WTC11 (cell line): ENCODE measurements at regions not wholly inside any gene's neighbourhood (a gene's known extent, or its start where the extent isn't known, plus 50 kb on each side); places are given as distances from the start of the nearest gene placed in this dataset.

Source experiments
- CBFB ChIP-seq: sonication (generic); formaldehyde crosslinking; IDR thresholded peaks from 2 replicates; pipeline ENCODE4 v1.8.1; 2022; ENCODE audit warnings: mild to moderate bottlenecking, low read depth, missing genetic modification reagents
- ZNF138 ChIP-seq: sonication (generic); formaldehyde crosslinking; conservative IDR thresholded peaks from 2 replicates; pipeline ENCODE4 v1.8.1; 2022; ENCODE audit warnings: mild to moderate bottlenecking, moderate library complexity, missing genetic modification reagents
- TF ChIP-seq, protein P1 (sequence below): fragments of 200-600 bp; IDR thresholded peaks from 2 replicates; pipeline ENCODE4 v1.8.0; 2022; ENCODE audit warnings: antibody characterized with exemption
- TF ChIP-seq, protein P2 (sequence below): sonication (generic); formaldehyde crosslinking; IDR thresholded peaks from 2 replicates; pipeline ENCODE4 v1.8.0; 2023; ENCODE audit warnings: missing genetic modification reagents
- TF ChIP-seq, protein P3 (sequence below): sonication (generic); formaldehyde crosslinking; IDR thresholded peaks from 2 replicates; pipeline ENCODE4 v1.8.1; 2023; ENCODE audit warnings: mild to moderate bottlenecking, missing genetic modification reagents, borderline replicate concordance
- TF ChIP-seq, protein P4 (sequence below): sonication (generic); formaldehyde crosslinking; conservative IDR thresholded peaks from 2 replicates; pipeline ENCODE4 v1.8.1; 2023; ENCODE audit warnings: mild to moderate bottlenecking, low read depth, missing genetic modification reagents, moderate library complexity

DNA sequence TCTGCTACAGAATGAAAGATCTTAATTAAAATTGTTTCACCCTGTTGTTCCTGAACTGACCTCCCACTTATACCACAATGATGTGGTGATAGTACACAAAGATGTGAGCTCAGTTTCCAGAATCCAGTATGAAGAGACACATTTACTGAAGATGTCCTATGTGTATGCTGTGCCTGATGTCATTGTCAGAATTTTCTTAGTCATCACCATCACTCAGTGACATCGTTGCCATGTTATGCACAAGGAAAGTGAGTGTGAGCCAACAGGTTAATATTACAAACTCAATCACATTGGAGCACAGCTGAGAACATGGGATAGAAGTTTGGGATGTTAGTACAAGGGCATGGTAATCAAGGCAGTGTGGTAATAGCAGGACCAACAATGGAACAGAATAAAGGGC, 199.7 kb upstream of the CHRNA7 start:
- TF ChIP-seq, protein P1, sequence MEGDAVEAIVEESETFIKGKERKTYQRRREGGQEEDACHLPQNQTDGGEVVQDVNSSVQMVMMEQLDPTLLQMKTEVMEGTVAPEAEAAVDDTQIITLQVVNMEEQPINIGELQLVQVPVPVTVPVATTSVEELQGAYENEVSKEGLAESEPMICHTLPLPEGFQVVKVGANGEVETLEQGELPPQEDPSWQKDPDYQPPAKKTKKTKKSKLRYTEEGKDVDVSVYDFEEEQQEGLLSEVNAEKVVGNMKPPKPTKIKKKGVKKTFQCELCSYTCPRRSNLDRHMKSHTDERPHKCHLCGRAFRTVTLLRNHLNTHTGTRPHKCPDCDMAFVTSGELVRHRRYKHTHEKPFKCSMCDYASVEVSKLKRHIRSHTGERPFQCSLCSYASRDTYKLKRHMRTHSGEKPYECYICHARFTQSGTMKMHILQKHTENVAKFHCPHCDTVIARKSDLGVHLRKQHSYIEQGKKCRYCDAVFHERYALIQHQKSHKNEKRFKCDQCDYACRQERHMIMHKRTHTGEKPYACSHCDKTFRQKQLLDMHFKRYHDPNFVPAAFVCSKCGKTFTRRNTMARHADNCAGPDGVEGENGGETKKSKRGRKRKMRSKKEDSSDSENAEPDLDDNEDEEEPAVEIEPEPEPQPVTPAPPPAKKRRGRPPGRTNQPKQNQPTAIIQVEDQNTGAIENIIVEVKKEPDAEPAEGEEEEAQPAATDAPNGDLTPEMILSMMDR: no peak
- TF ChIP-seq, protein P2, sequence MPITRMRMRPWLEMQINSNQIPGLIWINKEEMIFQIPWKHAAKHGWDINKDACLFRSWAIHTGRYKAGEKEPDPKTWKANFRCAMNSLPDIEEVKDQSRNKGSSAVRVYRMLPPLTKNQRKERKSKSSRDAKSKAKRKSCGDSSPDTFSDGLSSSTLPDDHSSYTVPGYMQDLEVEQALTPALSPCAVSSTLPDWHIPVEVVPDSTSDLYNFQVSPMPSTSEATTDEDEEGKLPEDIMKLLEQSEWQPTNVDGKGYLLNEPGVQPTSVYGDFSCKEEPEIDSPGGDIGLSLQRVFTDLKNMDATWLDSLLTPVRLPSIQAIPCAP (CRISPR knock-in tag): no peak
- TF ChIP-seq CBFB (CRISPR knock-in tag) (no peak), ZNF138 (CRISPR knock-in tag) (no peak)
- TF ChIP-seq, protein P3, sequence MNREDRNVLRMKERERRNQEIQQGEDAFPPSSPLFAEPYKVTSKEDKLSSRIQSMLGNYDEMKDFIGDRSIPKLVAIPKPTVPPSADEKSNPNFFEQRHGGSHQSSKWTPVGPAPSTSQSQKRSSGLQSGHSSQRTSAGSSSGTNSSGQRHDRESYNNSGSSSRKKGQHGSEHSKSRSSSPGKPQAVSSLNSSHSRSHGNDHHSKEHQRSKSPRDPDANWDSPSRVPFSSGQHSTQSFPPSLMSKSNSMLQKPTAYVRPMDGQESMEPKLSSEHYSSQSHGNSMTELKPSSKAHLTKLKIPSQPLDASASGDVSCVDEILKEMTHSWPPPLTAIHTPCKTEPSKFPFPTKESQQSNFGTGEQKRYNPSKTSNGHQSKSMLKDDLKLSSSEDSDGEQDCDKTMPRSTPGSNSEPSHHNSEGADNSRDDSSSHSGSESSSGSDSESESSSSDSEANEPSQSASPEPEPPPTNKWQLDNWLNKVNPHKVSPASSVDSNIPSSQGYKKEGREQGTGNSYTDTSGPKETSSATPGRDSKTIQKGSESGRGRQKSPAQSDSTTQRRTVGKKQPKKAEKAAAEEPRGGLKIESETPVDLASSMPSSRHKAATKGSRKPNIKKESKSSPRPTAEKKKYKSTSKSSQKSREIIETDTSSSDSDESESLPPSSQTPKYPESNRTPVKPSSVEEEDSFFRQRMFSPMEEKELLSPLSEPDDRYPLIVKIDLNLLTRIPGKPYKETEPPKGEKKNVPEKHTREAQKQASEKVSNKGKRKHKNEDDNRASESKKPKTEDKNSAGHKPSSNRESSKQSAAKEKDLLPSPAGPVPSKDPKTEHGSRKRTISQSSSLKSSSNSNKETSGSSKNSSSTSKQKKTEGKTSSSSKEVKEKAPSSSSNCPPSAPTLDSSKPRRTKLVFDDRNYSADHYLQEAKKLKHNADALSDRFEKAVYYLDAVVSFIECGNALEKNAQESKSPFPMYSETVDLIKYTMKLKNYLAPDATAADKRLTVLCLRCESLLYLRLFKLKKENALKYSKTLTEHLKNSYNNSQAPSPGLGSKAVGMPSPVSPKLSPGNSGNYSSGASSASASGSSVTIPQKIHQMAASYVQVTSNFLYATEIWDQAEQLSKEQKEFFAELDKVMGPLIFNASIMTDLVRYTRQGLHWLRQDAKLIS (CRISPR knock-in tag): no peak
- TF ChIP-seq, protein P4, sequence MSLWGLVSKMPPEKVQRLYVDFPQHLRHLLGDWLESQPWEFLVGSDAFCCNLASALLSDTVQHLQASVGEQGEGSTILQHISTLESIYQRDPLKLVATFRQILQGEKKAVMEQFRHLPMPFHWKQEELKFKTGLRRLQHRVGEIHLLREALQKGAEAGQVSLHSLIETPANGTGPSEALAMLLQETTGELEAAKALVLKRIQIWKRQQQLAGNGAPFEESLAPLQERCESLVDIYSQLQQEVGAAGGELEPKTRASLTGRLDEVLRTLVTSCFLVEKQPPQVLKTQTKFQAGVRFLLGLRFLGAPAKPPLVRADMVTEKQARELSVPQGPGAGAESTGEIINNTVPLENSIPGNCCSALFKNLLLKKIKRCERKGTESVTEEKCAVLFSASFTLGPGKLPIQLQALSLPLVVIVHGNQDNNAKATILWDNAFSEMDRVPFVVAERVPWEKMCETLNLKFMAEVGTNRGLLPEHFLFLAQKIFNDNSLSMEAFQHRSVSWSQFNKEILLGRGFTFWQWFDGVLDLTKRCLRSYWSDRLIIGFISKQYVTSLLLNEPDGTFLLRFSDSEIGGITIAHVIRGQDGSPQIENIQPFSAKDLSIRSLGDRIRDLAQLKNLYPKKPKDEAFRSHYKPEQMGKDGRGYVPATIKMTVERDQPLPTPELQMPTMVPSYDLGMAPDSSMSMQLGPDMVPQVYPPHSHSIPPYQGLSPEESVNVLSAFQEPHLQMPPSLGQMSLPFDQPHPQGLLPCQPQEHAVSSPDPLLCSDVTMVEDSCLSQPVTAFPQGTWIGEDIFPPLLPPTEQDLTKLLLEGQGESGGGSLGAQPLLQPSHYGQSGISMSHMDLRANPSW (CRISPR knock-in tag): no peak
